Kasumi-1 (cell line): ENCODE measurements at regions not wholly inside any gene's neighbourhood (a gene's known extent, or its start where the extent isn't known, plus 50 kb on each side); places are given as distances from the start of the nearest gene placed in this dataset.
A peak's percentile ranks its signal among the peaks of the same experiment; 100 is the strongest.
"Not testable (repeated sequence)": the region's sequence is repeated elsewhere in the genome, so short reads cannot be mapped to it uniquely, and the experiment has no call there.

Experiments used
- DNase-seq, 2 experiments: peaks; one replicate each; lab custom pipeline; 2025; lab: John Stamatoyannopoulos, UW

DNA sequence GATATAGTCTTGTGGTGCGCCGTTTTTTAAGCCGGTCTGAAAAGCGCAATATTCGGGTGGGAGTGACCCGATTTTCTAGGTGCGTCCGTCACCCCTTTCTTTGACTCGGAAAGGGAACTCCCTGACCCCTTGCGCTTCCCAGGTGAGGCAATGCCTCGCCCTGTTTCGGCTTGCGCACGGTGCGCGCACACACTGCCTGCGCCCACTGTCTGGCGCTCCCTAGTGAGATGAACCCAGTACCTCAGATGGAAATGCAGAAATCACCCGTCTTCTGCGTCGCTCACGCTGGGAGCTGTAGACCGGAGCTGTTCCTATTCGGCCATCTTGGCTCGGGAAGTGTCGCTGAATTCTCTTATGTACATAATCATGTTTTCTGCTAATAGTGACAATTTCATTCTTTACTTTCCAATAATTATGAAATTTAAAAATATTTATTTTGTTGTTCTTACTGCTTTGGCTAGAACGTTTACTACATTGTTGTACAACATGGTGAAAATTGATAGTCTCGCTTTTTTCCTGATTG, 61.2 kb upstream of the MINDY3 start:
- DNase-seq: not testable (repeated sequence)

DNA sequence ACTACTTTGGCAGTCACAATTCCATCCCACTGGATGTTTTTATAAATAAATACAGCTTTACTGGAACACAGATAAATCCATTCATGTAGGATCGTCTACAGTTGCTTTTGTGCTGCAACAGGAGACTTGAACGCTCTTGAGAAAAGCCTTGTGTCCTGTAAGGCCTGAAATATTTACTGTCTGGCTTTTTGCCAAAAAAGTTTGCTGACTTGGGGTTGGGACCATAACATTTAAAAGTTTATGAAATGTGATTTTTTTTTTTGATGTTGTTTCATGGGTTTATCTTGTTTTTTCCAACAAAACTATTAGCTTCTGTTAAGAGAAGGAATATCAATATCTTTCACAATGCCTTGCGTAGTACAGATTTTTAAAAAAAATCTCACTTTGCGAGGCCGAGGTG, 71.1 kb upstream of the MINDY3 start:
- DNase-seq: no peak

DNA sequence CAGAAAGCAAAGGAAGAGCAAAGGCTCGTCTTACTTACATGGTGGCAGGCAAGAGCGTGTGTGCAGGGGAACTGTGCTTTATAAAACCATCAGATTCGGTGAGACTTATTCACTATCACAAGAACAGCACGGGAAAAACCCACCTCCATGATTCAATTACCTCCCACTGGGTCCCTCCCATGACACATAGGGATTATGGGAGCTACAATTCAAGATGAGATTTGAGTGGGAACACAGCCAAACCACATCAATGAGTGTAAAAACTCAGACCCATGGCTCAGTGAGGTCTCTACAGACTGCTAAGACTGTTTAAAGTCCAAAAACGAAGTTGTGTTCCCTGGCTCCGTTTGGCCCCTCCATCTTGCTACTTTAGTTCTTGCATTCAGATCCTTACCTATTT, 79.2 kb upstream of the MINDY3 start:
- DNase-seq: not testable (repeated sequence)

DNA sequence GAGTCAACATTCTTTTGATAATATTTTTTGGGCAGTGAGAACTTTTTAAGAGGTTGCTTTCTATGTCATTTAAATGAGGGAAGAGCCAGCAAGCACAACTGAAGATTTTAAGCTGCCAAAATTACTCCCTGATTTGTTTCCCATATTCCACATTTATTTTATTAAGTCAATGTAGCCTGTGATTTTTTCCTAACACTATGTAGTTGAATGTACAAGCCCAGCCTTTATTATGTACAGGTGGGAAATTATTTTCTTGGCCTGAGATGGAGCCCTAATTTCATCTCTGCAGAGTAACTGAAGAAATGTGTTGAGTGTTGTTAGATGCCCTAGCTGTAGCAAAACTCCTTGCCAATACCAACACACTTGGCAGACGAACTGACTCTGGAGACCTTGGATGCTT, 83.1 kb upstream of the MINDY3 start:
- DNase-seq: no peak

DNA sequence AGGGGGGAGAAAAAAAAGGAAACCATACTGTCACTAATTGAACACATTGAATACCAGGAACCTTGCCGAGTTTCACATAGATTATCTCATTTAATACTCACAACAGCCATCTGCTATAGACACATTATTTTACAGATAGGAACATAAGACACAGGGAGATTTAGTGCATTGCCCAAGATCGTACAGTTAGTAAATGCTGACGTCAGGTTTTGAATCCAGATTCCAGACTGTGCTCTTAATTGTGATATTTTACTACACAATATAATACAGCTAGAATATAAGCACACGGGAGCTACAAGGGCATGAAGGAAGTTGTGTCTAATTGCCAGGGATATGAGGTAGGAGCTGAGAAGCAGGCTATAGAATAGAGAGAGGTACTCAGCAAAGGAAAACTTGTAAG, 93.9 kb upstream of the MINDY3 start:
- DNase-seq: no peak

DNA sequence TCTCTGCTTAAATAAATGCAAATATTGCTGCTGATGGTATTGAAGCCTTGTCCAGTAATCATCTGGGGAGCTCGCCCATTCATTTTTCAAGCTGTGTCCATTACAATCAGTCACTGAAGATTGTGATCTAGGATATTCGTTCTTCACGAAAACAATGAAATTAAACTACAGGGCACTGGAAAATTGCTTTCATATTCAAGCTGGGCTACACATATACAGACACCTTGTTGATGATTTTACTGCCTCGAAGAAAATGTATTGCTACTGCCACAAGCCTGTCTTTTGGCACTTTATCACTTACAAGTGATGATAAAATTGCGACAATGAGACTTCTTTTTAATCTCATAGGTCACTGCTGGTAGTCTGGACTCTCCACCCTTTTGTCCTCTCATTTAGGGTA, 100.0 kb upstream of the MINDY3 start:
- DNase-seq: no peak

DNA sequence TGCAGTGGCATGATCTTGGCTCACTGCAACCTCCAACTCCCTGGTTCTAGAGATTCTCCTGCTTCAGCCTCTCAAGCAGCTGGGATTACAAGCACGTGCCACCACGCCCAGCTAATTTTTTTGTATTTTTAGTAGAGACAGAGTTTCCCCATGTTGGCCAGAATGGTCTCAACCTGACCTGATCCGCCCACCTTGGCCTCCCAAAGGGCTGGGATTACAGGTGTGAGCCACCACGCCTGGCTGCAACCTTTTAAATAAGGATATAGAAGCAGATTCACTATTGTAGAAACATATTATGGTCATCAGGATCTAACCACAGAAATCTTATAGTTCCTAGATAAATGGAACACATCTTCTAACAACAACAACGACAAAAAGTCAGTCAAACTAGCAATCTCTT, 112.4 kb upstream of the MINDY3 start:
- DNase-seq: not testable (repeated sequence)

DNA sequence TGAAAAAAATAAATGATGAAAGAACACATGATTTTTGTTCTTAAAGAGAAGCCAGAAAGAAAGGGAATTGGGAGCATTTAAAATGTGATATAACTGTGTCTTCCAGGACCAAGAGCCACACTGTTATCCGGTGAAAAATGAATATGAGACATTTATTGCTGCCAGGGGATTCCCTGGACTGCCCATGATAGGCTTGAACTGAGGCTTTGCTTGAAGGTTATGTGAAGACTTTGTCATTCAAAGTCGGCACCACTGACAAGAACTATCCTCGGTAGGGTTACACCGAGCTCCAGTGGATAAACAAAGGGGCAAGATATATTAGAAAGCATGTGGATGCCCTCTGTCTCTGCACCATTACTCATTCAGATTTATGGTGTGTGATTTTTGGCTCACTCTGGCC, 125.4 kb upstream of the MINDY3 start:
- DNase-seq: no peak

DNA sequence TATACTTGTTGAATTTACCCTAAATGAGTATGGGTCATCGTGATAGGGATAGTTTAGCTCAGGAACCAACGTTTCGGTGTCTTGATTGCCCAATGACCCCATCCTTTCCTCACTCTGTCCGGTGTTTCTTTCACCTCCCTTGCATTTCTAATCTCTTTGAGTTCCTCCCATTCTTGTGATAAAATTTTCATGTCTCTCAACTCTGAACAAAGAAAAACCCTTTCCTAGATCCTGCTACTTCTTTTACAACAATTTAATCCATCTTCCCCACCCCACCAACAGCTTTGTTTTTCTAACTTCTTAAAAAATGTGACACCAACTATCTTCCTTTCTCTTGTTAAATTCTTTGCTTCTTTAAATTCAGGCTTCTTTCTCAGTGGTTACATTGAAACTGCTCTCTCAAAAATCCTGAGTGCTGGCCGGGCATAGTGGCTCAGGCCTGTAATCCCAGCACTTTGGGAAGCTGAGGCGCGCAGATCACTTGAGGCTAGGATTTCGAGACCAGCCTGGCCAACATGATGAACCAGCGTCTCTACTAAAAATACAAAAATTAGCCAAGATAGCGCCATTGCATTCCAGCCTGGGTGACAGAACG, 130.3 kb upstream of the MINDY3 start:
- DNase-seq: no peak

DNA sequence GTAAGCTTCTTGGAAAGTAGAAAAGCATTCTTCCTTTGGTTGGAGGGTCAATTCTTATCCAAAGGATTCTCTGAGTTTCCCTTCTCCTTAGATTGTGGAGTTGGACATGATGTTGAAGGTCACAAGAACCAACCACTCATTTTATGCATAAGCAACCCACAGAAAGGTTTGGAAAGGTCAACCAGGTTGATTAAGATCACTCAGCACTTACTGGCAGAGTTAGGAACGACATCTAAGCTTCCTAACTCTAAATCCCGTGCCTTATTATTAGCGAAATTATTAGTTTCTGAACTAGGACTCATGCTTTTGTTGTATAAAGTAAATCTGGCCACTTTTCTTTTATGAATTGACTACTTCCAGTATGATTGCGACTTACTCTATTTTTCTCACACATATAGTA, 137.0 kb upstream of the MINDY3 start:
- no peak for DNase-seq

DNA sequence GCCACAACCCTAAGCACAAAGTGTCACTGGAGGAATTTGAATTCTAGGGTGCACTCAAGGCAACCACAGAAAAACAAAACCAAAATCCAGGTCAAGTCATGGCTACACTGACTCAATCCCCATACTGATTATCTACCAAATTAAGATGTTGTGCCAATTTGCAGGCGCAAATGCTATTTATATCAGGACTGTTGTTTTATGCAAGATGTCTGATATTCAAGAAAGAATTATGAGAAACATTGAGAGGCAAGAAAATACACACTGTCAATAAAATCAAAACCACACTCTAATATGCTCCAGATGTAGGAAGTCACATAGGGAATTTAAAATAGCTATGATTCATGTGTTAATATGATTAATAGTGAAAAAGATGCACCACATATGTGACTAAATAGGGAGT, 141.3 kb upstream of the MINDY3 start:
- no peak for DNase-seq

DNA sequence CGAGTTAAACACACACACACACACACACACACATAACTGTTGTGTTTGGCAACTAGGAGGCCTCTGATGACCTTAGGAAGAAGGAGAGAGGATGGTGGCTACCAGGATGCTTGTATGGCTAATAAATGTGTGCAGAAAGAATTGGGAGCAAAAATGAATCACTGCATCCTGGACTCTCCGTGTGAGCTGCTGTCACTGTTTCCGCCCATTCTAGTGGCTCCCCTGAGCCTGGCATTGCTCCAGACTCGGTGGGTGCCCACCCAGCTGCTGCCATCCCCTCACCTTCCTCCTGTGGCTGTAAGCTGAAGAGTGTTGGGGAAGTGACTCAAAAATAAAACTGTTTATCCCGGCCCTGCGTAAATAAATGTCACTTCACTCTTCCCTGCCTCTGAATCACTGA, 149.5 kb upstream of the MINDY3 start:
- no peak for DNase-seq

DNA sequence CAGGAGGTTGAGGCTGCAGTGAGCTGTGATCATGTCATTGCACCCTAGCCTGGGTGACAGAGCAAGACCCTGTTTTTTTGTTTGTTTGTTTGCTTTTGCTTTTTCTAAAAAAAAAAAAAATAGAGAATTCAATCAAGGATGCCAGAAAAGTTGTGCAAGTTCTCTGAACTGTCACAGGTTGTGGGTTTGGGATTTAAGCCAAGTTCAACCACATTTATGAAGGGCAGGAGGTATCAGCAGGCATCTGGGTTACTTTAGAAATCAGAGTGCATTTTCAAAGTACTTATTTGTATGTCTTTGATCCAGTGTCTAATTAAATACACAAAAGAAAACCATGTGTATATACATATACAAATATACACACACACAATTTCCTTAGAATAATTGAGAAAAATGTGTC, 151.2 kb upstream of the MINDY3 start:
- DNase-seq: no peak

DNA sequence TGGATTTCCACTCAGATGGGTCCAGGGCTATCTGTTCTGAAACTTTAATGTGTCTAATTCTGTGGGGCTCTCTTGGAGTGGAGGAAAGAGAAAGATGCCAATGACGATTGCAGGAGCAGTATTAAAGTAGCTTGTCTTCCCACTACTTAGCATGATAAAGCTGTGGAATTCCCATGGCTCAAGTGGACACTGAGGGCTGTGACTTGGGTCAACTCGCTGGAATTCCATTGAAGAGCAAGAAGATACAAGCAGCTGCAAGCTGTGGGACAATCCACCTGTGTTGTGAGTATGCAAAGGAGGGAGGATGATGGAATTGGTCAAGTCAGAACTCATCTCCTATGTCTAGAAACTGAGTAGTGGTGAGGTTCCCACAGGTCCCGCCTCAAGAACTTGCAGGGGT, 154.2 kb upstream of the MINDY3 start:
- DNase-seq: no peak

DNA sequence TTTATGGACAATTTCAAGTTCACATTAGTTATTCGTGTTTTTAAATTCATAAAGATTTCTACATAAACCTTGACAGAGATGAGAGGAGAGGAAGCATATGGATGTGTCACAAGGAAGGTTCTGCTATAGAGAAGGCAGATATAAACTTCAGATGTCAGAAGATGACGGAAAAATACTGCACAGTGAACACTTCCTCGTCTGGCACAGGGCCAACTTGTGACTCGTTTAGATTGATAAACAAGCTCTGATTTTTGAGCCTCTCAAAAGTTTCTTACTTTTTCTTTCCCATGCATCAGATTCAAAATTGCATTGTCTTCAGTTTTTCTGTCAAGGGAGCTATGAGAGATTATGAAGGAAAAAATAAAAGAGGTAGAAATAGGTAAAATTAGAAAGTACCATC, 156.4 kb upstream of the MINDY3 start:
- no peak for DNase-seq

DNA sequence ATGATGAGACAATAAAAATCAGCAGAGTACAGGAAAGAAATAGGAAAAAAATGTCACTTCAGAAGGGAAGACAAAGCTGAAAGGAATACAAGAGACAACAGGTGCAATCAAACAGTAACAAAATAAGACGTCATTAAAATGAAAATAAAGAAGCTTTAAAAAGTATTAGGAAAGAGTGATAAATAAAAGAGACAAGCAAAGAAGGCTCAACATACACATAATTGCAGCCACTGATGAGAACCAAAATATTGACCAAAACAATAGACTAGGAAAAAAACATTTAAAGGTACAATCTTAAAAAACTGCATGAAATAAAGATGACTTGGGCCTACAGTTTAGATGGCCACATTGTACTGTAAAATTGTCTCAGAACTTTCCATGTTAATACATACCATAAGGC, 160.5 kb upstream of the MINDY3 start:
- no peak for DNase-seq

DNA sequence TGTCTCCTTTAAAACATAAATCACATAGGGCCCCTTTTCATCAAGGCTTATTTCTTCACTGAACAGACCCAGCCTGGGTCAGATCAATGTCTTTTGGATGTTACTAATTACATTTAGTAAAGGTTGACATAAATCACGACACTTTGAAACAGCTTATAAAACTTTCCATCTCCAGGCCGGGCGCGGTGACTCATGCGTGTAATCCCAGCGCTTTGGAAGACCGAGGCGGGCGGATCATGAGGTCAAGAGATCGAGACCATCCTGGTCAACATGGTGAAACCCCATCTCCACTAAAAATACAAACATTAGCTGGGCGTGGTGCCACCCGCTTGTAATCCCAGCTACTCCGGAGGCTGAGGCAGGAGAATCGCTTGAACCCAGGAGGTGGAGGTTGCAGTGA, 166.5 kb upstream of the MINDY3 start:
- not testable (repeated sequence) for DNase-seq

DNA sequence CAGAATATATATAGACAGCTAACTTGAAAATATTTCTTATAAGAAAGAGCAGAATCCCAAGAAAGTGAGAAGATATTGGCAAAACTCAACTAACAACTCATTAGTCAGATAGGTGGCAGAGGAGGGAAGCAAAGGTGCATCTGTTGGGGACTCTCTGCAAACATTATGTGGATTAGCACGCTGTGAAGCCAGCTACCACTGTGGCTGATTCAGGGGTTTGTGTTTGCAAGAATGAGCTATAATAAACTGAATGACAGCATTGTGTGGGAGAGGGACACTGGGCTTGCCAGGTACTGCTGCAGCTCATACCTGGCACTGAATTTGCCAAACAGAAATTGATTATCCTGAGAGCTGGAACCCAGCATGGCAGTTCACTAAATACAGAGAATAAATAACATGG, 170.3 kb upstream of the MINDY3 start:
- DNase-seq: no peak

DNA sequence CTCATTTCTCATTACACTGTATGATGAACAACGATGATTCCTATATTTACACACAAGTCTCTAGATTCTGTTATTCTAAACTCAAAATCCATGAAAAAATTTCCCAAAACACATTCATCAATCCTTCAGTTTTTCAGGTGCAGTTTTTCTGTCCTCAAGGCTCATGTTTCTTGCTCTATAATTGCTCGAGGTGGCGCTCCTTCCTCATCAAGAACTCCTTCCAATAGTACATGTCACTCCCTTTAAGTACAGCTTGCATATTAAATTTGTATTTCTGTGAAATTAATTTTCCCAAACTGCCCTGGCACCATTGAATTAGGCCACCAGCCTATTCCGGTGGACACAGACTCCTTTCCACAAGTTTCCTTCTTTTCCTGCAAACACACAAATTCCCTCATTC, 188.7 kb upstream of the MINDY3 start:
- DNase-seq: no peak

DNA sequence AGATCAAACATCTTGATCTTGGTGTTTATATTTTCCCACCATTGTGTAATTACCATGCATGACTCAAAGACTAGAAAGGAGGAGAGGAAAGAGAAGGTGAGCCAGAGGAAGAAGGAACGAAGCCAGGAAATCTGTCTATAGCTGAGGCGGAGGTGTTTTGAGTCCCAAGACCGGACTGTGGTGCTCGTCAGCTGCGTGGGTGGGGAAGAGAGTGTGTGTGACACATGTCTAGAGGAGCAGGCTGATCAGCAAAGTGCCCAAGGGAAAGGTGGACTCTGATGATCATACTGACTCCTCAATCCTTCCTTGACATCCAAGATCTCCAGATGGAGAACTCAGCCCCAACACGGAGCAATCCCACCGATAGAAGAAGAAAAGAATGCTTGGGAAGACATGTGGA, 189.5 kb upstream of the MINDY3 start:
- no peak for DNase-seq

DNA sequence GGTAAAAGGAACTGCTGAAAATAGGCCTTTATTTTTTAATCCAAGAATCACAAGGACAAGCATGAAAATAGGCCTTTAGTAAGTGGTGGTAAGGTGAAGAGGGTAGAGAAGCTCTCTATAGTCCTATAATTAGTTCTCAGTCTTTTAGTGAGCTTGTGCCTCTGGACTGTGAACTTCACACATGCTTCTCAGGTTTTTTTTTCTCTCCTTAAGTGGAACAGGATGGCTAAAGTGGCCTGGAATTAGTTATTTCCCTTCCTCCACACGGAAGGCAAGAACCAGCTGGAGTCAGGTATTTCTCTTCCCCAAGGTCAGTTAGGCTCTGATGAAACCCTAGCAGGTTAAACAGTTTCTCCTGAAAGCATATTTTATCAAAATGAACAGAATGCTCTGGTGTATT, 203.0 kb upstream of the MINDY3 start:
- DNase-seq: no peak

DNA sequence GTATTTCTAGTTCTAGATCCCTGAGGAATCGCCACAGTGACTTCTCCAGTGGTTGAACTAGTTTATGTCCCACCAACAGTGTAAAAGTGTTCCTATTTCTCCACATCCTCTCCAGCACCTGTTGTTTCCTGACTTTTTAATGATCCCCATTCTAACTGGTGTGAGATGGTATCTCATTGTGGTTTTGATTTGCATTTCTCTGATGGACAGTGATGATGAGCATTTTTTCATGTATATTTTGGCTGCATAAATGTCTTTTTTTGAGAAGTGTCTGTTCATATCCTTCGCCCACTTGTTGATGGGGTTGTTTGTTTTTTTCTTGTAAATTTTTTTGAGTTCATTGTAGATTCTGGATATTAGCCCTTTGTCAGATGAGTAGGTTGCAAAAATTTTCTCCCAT, 223.2 kb upstream of the MINDY3 start:
- not testable (repeated sequence) for DNase-seq

DNA sequence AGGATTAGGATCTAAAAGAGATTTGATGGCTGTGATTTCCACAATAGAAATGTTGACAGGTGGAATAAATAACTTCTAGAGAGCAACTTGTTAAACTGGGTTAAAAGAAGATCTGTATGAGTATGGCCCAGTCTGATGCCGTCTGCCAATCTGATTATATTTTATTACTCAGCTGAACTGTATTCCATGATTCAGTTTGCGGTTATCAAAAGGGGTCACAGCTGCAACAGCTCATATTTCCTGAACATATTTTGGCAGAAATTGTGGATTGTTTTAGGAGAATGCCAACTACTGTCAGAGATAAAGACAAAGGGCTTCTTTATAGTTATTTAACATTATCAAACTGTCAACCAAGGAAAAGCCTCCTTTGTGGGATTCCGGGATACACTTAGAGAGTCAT, 244.8 kb upstream of the MINDY3 start:
- no peak for DNase-seq

DNA sequence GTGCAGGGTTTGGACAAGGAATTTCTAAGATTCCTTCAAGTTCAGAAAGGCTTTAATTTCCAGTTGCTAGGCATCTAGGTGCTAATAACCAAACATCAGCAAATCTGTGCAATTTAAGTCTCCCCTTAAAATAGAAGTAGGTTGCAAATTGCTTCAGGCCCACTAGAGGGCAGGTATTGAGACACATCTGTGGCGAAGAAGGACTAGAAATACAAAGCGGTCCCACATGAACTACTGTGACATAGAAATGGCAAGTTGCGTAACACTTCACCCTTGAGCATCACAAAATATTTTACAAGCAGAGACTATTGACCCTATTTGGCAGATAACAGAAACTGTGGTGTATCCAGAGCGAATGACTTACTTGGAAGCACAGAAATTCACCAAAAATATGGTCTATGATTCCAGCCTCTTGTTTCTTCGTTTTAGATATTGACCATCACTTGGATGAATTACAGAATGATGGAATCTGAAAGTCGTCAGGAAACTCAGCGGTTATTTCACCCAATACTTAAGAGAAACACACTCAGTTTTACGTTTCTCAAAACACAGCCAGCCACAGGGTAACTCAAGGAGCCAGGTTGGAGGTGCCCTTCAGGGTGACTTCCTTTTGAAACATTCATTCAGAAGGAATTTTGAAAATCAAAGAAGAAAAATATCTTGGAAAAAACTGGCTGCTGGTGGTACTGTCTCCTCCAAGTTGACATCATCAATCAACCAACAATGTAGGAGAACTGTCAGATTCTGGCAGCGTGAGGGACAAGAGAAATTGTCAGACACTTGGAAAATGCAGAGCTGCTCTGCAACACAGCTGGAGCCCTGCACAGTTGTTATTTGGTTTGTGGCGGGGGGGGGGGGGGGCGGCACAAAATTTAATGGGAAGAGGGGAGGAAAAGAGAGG, 256.3 kb upstream of the MINDY3 start:
- DNase-seq: peak; percentile 53 to 68
